ENCODE measurements at regions not wholly inside any gene's neighbourhood (a gene's known extent, or its start where the extent isn't known, plus 50 kb on each side); places are given as distances from the start of the nearest gene placed in this dataset.
"Not testable (repeated sequence)": the region's sequence is repeated elsewhere in the genome, so short reads cannot be mapped to it uniquely, and the experiment has no call there.

DNA sequence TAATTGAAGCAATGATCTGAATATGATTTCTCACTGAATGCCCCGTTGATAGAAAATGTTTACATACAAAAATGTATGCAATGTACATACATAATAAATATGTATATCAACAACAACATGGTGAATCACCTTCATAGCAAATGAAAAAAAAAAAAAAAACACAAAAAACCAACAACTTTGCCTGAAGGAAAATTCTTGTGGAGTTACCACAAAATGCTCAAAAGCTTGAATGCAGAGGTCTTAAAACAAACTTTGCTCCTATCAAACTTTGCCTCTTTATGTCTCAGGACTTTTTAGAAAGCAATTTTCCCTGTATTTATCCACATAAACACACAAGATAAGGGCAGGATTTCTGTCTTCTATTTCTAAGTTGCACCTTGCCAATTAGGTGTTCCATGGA, 92.9 kb upstream of the SIX2 start:
- TF ChIP-seq EZH2phosphoT487 (IDR thresholded peaks at IDR 0.05; ENCODE audit: low read depth, severe bottlenecking, unreplicated experiment) (no peak), EZH2 (IDR thresholded peaks at IDR 0.05; ENCODE audit: borderline replicate concordance) (no peak)
- TF ChIP-seq, protein P1, sequence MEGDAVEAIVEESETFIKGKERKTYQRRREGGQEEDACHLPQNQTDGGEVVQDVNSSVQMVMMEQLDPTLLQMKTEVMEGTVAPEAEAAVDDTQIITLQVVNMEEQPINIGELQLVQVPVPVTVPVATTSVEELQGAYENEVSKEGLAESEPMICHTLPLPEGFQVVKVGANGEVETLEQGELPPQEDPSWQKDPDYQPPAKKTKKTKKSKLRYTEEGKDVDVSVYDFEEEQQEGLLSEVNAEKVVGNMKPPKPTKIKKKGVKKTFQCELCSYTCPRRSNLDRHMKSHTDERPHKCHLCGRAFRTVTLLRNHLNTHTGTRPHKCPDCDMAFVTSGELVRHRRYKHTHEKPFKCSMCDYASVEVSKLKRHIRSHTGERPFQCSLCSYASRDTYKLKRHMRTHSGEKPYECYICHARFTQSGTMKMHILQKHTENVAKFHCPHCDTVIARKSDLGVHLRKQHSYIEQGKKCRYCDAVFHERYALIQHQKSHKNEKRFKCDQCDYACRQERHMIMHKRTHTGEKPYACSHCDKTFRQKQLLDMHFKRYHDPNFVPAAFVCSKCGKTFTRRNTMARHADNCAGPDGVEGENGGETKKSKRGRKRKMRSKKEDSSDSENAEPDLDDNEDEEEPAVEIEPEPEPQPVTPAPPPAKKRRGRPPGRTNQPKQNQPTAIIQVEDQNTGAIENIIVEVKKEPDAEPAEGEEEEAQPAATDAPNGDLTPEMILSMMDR (IDR thresholded peaks at IDR 0.05; ENCODE audit: poor library complexity) = no peak
- Histone ChIP-seq H2AFZ (no peak overlapping the region), H3K27me3 (no peaks in the 10 kb centered on the region), H3K9me2 (replicated peaks; ENCODE audit: insufficient read depth) (no peaks in the 10 kb centered on the region), H3K4me3 (no peak overlapping the region), H4K20me1 (ENCODE audit: insufficient read depth, poor library complexity, severe bottlenecking) (no peaks in the 10 kb centered on the region), H3K9me3 (ENCODE audit: low read depth) (no peaks in the 10 kb centered on the region), H3K36me3 (replicated peaks; ENCODE audit: insufficient read depth, low read depth) (no peaks in the 10 kb centered on the region), H3K79me2 (no peaks in the 10 kb centered on the region), H3K27ac (no peak overlapping the region), H3K4me2 (no peak overlapping the region), H3K4me1 (ENCODE audit: insufficient read depth) (no peaks in the 10 kb centered on the region)
- no peak for DNase-seq (ENCODE audit: low spot score)
- whole genome bisulfite sequencing (ENCODE audit: low lambda C conversion rate, missing lambda C conversion rate) = 47% methylated on average over 1 of the region's 1 CpG

DNA sequence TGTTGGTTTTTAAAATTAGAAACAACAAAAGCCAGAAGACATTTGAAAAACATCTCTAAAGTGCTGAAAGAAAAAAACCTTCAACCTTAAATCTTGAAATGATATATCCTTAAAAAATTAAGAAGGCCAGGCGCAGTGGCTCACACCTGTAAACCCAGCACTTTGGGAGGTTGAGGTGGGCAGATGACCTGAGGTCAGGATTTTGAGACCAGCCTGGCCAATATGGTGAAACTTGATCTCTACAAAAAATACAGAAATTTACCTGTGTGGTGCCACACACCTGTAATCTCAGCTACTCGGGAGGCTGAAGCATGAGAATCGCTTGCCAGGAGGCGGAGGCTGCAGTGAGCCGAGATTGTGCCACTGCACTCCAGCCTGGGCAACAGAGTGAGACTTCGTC, 87.7 kb upstream of the SIX2 start:
- Histone ChIP-seq H3K27me3 (peaks cover 16% of the 10 kb centered on the region), H2AFZ (no peak overlapping the region), H3K9me3 (ENCODE audit: low read depth) (no peaks in the 10 kb centered on the region), H3K4me1 (ENCODE audit: insufficient read depth) (no peaks in the 10 kb centered on the region), H3K4me3 (no peak overlapping the region), H3K9me2 (replicated peaks; ENCODE audit: insufficient read depth) (no peaks in the 10 kb centered on the region), H3K27ac (no peak overlapping the region), H3K79me2 (no peaks in the 10 kb centered on the region), H4K20me1 (ENCODE audit: insufficient read depth, poor library complexity, severe bottlenecking) (no peaks in the 10 kb centered on the region), H3K4me2 (no peak overlapping the region), H3K36me3 (replicated peaks; ENCODE audit: insufficient read depth, low read depth) (no peaks in the 10 kb centered on the region)
- DNase-seq (ENCODE audit: low spot score) = no peak
- TF ChIP-seq EZH2 (IDR thresholded peaks at IDR 0.05; ENCODE audit: borderline replicate concordance) (no peak), EZH2phosphoT487 (IDR thresholded peaks at IDR 0.05; ENCODE audit: low read depth, severe bottlenecking, unreplicated experiment) (no peak)
- TF ChIP-seq, protein P1 (IDR thresholded peaks at IDR 0.05; ENCODE audit: poor library complexity) = no peak
- WGBS (ENCODE audit: low lambda C conversion rate, missing lambda C conversion rate) = 96% methylated on average over 6 of the region's 6 CpGs

DNA sequence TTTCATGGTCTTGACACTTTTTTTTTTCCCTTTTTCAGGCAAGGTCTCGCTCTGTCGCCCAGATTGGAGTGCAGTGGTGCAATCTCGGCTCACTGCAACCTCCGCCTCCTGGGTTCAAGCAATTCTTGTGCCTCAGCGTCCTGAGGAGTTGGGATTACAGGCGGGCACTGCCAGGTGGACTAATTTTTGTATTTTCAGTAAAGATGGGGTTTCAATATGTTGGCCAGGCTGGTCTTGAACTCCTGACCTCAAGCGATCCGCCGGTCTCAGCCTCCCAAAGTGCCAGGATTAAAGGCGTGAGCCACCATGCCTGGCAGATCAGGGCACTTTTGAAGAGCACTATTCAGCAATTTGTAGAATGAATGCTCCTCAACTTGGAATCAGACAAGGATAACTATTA, 86.8 kb upstream of the SIX2 start:
- not testable (repeated sequence) for DNase-seq (ENCODE audit: low spot score); H3K79me2 ChIP-seq; H3K36me3 ChIP-seq (replicated peaks; ENCODE audit: insufficient read depth, low read depth); H3K4me2 ChIP-seq; H3K4me1 ChIP-seq (ENCODE audit: insufficient read depth); H3K9me3 ChIP-seq (ENCODE audit: low read depth); H3K27ac ChIP-seq; H2AFZ ChIP-seq; H3K9me2 ChIP-seq (replicated peaks; ENCODE audit: insufficient read depth); H3K4me3 ChIP-seq; H4K20me1 ChIP-seq (ENCODE audit: insufficient read depth, poor library complexity, severe bottlenecking)
- peaks cover 16% of the 10 kb centered on the region for H3K27me3 ChIP-seq
- WGBS (ENCODE audit: low lambda C conversion rate, missing lambda C conversion rate) = 97% methylated on average over 10 of the region's 10 CpGs

DNA sequence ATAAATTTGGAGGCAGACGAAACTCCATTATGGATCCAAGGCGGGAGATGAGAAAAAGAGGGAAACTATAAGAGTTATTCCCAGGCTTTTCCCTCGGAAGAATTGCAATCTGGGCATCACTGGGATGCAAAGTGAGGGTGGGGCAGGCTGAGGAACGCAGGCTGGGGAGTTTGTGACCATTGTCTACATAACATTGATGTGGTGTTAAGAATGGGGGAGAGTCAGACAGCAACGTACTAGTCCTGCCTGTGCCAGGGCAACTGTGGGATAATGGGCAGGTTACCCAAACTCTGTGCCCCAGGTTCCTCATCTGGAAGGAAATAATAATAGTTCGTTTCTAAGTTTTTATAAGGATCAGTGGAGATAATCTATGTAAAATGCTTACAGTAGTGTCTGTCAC, 84.4 kb upstream of the SIX2 start:
- 74% methylated on average over 6 of the region's 6 CpGs for WGBS (ENCODE audit: low lambda C conversion rate, missing lambda C conversion rate)
- no peaks in the 10 kb centered on the region for H3K9me2 ChIP-seq (replicated peaks; ENCODE audit: insufficient read depth)

More for the DNA sequence above, 84.4 kb upstream of the SIX2 start:
- DNase-seq (ENCODE audit: low spot score) = no peak
- Histone ChIP-seq H3K79me2 (no peaks in the 10 kb centered on the region), H4K20me1 (ENCODE audit: insufficient read depth, poor library complexity, severe bottlenecking) (no peaks in the 10 kb centered on the region), H3K36me3 (replicated peaks; ENCODE audit: insufficient read depth, low read depth) (no peaks in the 10 kb centered on the region), H3K27ac (no peak overlapping the region), H3K4me2 (no peak overlapping the region), H3K4me1 (ENCODE audit: insufficient read depth) (no peaks in the 10 kb centered on the region), H2AFZ (no peak overlapping the region), H3K27me3 (peaks cover 16% of the 10 kb centered on the region), H3K4me3 (no peak overlapping the region), H3K9me3 (ENCODE audit: low read depth) (no peaks in the 10 kb centered on the region)
- TF ChIP-seq, protein P1 (IDR thresholded peaks at IDR 0.05; ENCODE audit: poor library complexity) = no peak
- TF ChIP-seq EZH2phosphoT487 (IDR thresholded peaks at IDR 0.05; ENCODE audit: low read depth, severe bottlenecking, unreplicated experiment) (no peak), EZH2 (IDR thresholded peaks at IDR 0.05; ENCODE audit: borderline replicate concordance) (no peak)
